Lung microvascular endothelial cell (primary cell): ENCODE measurements at regions not wholly inside any gene's neighbourhood (a gene's known extent, or its start where the extent isn't known, plus 50 kb on each side); places are given as distances from the start of the nearest gene placed in this dataset.

Experiments
- DNase-seq, 2 donors: peaks; one replicate each; pipeline versions ENCODE4 v3.0.0 to v3.0.0-alpha.2; 2010; ENCODE audit warnings: low read depth in 2 of 2

GRCh38 chr3:174403831-174404230 lies 455.3 kb upstream of the NAALADL2 start:
- DNase-seq = no peak

GRCh38 chr3:174408310-174408709 lies 450.8 kb upstream of the NAALADL2 start:
- DNase-seq = no peak

- DNase-seq = no peak
Observed at GRCh38 chr3:174409086-174409743, 449.9 kb upstream of the NAALADL2 start.

GRCh38 chr3:174413062-174413912 lies 445.8 kb upstream of the NAALADL2 start:
- no peak for DNase-seq

- DNase-seq = no peak
Observed at GRCh38 chr3:174414902-174415301, 444.2 kb upstream of the NAALADL2 start.

GRCh38 chr3:174417573-174417972 lies 441.6 kb upstream of the NAALADL2 start:
- no peak for DNase-seq

- DNase-seq = no peak
Observed at GRCh38 chr3:174419216-174419615, 439.9 kb upstream of the NAALADL2 start.

- DNase-seq = no peak
Observed at GRCh38 chr3:174423936-174424335, 435.2 kb upstream of the NAALADL2 start.

GRCh38 chr3:174424656-174425055 lies 434.5 kb upstream of the NAALADL2 start:
- DNase-seq = no peak

GRCh38 chr3:174425422-174425821 lies 433.7 kb upstream of the NAALADL2 start:
- DNase-seq = no peak

GRCh38 chr3:174430986-174431385 lies 428.1 kb upstream of the NAALADL2 start:
- no peak for DNase-seq

- DNase-seq = peak in 1 of 2 donors; percentile 31
Observed at GRCh38 chr3:174431717-174432116, 427.4 kb upstream of the NAALADL2 start.

GRCh38 chr3:174436367-174436766 lies 422.8 kb upstream of the NAALADL2 start:
- no peak for DNase-seq

- no peak for DNase-seq
Observed at GRCh38 chr3:174438501-174439145, 420.5 kb upstream of the NAALADL2 start.

- DNase-seq = peak in 1 of 2 donors; percentile 69
Observed at GRCh38 chr3:174439331-174440252, 419.5 kb upstream of the NAALADL2 start.

- DNase-seq = peak; percentile 19 to 48
Observed at GRCh38 chr3:174440253-174440701, 418.9 kb upstream of the NAALADL2 start.

GRCh38 chr3:174440741-174441587 lies 418.2 kb upstream of the NAALADL2 start:
- peak; percentile 71 to 91 for DNase-seq

GRCh38 chr3:174441588-174442301 lies 417.4 kb upstream of the NAALADL2 start:
- DNase-seq = no peak

GRCh38 chr3:174442302-174442682 lies 416.8 kb upstream of the NAALADL2 start:
- DNase-seq = no peak

- DNase-seq = no peak
Observed at GRCh38 chr3:174444391-174444790, 414.7 kb upstream of the NAALADL2 start.
